IPS-20b (cell line): ENCODE measurements at regions not wholly inside any gene's neighbourhood (a gene's known extent, or its start where the extent isn't known, plus 50 kb on each side); places are given as distances from the start of the nearest gene placed in this dataset.

ENCODE experiments used
- H3K27ac ChIP-seq: one replicate; pipeline ENCODE4 v1.5.1; 2013; ENCODE audit warnings: low read length
- H3K27me3 ChIP-seq: 2 replicates; pipeline ENCODE4 v1.6.1; 2013; ENCODE audit warnings: mild to moderate bottlenecking, low read length, inconsistent platforms; ENCODE audit not compliant: insufficient read depth
- H3K36me3 ChIP-seq: 2 replicates; pipeline ENCODE4 v1.6.1; 2013; ENCODE audit warnings: low read depth, mild to moderate bottlenecking, inconsistent platforms, low read length, moderate library complexity; ENCODE audit not compliant: insufficient read depth
- H3K4me1 ChIP-seq: 2 replicates; pipeline ENCODE4 v1.6.1; 2013; ENCODE audit warnings: mild to moderate bottlenecking, control low read depth, inconsistent platforms, low read length, moderate library complexity; ENCODE audit not compliant: insufficient read depth
- H3K4me3 ChIP-seq: 2 replicates; pipeline ENCODE4 v1.5.1; 2013; ENCODE audit warnings: mild to moderate bottlenecking, low read length, inconsistent platforms
- H3K9ac ChIP-seq: 2 replicates; pipeline ENCODE4 v1.6.1; 2013; ENCODE audit warnings: low read depth, mild to moderate bottlenecking, inconsistent platforms, low read length, moderate library complexity
- H3K9me3 ChIP-seq: 2 replicates; pipeline ENCODE4 v1.6.1; 2013; ENCODE audit warnings: mild to moderate bottlenecking, low read depth, low read length, inconsistent platforms; ENCODE audit not compliant: insufficient read depth

- no peaks in the 10 kb centered on the region for H3K4me1 ChIP-seq
- H3K27ac ChIP-seq: no peak overlapping the region
- no peaks in the 10 kb centered on the region for H3K27me3 ChIP-seq
- no peaks in the 10 kb centered on the region for H3K36me3 ChIP-seq
- no peak overlapping the region for H3K9ac ChIP-seq
- no peak overlapping the region for H3K4me3 ChIP-seq
- no peaks in the 10 kb centered on the region for H3K9me3 ChIP-seq
These were observed 139.8 kb downstream of the KATNIP start for GRCh38 chr16:27689711-27690110.

GRCh38 chr16:27690608-27691007 is 140.7 kb downstream of the KATNIP start:
- Histone ChIP-seq H3K9me3 (no peaks in the 10 kb centered on the region), H3K9ac (no peak overlapping the region), H3K4me3 (no peak overlapping the region), H3K4me1 (no peaks in the 10 kb centered on the region), H3K36me3 (no peaks in the 10 kb centered on the region), H3K27me3 (no peaks in the 10 kb centered on the region), H3K27ac (no peak overlapping the region)

- H3K27ac ChIP-seq: no peak overlapping the region
- no peaks in the 10 kb centered on the region for H3K4me1 ChIP-seq
- no peaks in the 10 kb centered on the region for H3K36me3 ChIP-seq
- H3K9me3 ChIP-seq: no peaks in the 10 kb centered on the region
- no peak overlapping the region for H3K4me3 ChIP-seq
- no peak overlapping the region for H3K9ac ChIP-seq
- H3K27me3 ChIP-seq: no peaks in the 10 kb centered on the region
These were observed 141.8 kb downstream of the KATNIP start for GRCh38 chr16:27691721-27692120.

- Histone ChIP-seq H3K27ac (no peak overlapping the region), H3K27me3 (no peaks in the 10 kb centered on the region), H3K9me3 (no peaks in the 10 kb centered on the region), H3K9ac (no peak overlapping the region), H3K36me3 (no peaks in the 10 kb centered on the region), H3K4me1 (no peaks in the 10 kb centered on the region), H3K4me3 (no peak overlapping the region)
These were observed 142.6 kb downstream of the KATNIP start for GRCh38 chr16:27692576-27692975.

- H3K4me3 ChIP-seq: no peak overlapping the region
- no peaks in the 10 kb centered on the region for H3K27me3 ChIP-seq
- H3K9ac ChIP-seq: no peak overlapping the region
- no peaks in the 10 kb centered on the region for H3K9me3 ChIP-seq
- H3K36me3 ChIP-seq: peaks cover 5% of the 10 kb centered on the region; the same call in 1 of the 2 replicates
- H3K27ac ChIP-seq: no peak overlapping the region
- H3K4me1 ChIP-seq: peaks cover 7% of the 10 kb centered on the region; the same call in 1 of the 2 replicates
These were observed 145.2 kb downstream of the KATNIP start for GRCh38 chr16:27695161-27695560.

GRCh38 chr16:27698266-27698665 is 148.3 kb downstream of the KATNIP start:
- Histone ChIP-seq H3K4me3 (no peak overlapping the region; the same call in 1 of the 2 replicates), H3K27me3 (no peaks in the 10 kb centered on the region), H3K27ac (no peak overlapping the region), H3K4me1 (peaks cover 9% of the 10 kb centered on the region; the same call in 1 of the 2 replicates), H3K9ac (no peak overlapping the region), H3K36me3 (peaks cover 5% of the 10 kb centered on the region; the same call in 1 of the 2 replicates), H3K9me3 (no peaks in the 10 kb centered on the region)

- H3K27ac ChIP-seq: no peak overlapping the region
- peaks cover 14% of the 10 kb centered on the region; the same call in 1 of the 2 replicates for H3K4me1 ChIP-seq
- peaks cover 5% of the 10 kb centered on the region; the same call in 1 of the 2 replicates for H3K36me3 ChIP-seq
- H3K4me3 ChIP-seq: no peak overlapping the region
- H3K9ac ChIP-seq: no peak overlapping the region
- H3K9me3 ChIP-seq: no peaks in the 10 kb centered on the region
- no peaks in the 10 kb centered on the region for H3K27me3 ChIP-seq
These were observed 148.8 kb downstream of the KATNIP start for GRCh38 chr16:27698746-27699145.

GRCh38 chr16:27699540-27699939 is 149.6 kb downstream of the KATNIP start:
- peaks cover 5% of the 10 kb centered on the region; the same call in 1 of the 2 replicates for H3K36me3 ChIP-seq
- peaks cover 15% of the 10 kb centered on the region; the same call in 1 of the 2 replicates for H3K4me1 ChIP-seq
- no peak overlapping the region for H3K27ac ChIP-seq
- H3K9me3 ChIP-seq: no peaks in the 10 kb centered on the region
- no peaks in the 10 kb centered on the region for H3K27me3 ChIP-seq
- H3K4me3 ChIP-seq: no peak overlapping the region
- no peak overlapping the region for H3K9ac ChIP-seq

- Histone ChIP-seq H3K27ac (no peak overlapping the region), H3K36me3 (peaks cover 5% of the 10 kb centered on the region; the same call in 1 of the 2 replicates), H3K4me1 (peaks cover 15% of the 10 kb centered on the region; the same call in 1 of the 2 replicates), H3K9me3 (no peaks in the 10 kb centered on the region), H3K27me3 (no peaks in the 10 kb centered on the region), H3K9ac (no peak overlapping the region), H3K4me3 (no peak overlapping the region)
These were observed 150.5 kb downstream of the KATNIP start for GRCh38 chr16:27700304-27700995.

- peaks cover 15% of the 10 kb centered on the region; the same call in 1 of the 2 replicates for H3K4me1 ChIP-seq
- peaks cover 5% of the 10 kb centered on the region; the same call in 1 of the 2 replicates for H3K36me3 ChIP-seq
- H3K9me3 ChIP-seq: no peaks in the 10 kb centered on the region
- no peak overlapping the region for H3K4me3 ChIP-seq
- H3K27me3 ChIP-seq: no peaks in the 10 kb centered on the region
- no peak overlapping the region for H3K27ac ChIP-seq
- H3K9ac ChIP-seq: no peak overlapping the region
These were observed 151.4 kb downstream of the KATNIP start for GRCh38 chr16:27701381-27701780.

- H3K4me1 ChIP-seq: peaks cover 15% of the 10 kb centered on the region; the same call in 1 of the 2 replicates
- no peak overlapping the region for H3K27ac ChIP-seq
- H3K9me3 ChIP-seq: no peaks in the 10 kb centered on the region
- peaks cover 5% of the 10 kb centered on the region; the same call in 1 of the 2 replicates for H3K36me3 ChIP-seq
- H3K27me3 ChIP-seq: no peaks in the 10 kb centered on the region
- no peak overlapping the region for H3K4me3 ChIP-seq
- peak overlapping the region; percentile 28; the same call in 1 of the 2 replicates for H3K9ac ChIP-seq
These were observed 153.2 kb downstream of the KATNIP start for GRCh38 chr16:27703121-27703520.

- Histone ChIP-seq H3K27me3 (no peaks in the 10 kb centered on the region), H3K9me3 (no peaks in the 10 kb centered on the region), H3K36me3 (peaks cover 5% of the 10 kb centered on the region; the same call in 1 of the 2 replicates), H3K4me3 (no peak overlapping the region), H3K4me1 (peaks cover 13% of the 10 kb centered on the region; the same call in 1 of the 2 replicates), H3K9ac (peak overlapping the region; percentile 28; the same call in 1 of the 2 replicates), H3K27ac (no peak overlapping the region)
These were observed 153.6 kb downstream of the KATNIP start for GRCh38 chr16:27703545-27703944.
